ENCODE measurements at regions not wholly inside any gene's neighbourhood (a gene's known extent, or its start where the extent isn't known, plus 50 kb on each side); places are given as distances from the start of the nearest gene placed in this dataset.

- no peak for DNase-seq
These were observed 1123.7 kb upstream of the NCAM2 start for GRCh38 chr21:19874521-19874920.

GRCh38 chr21:19878133-19878532 lies 1120.1 kb upstream of the NCAM2 start:
- DNase-seq = no peak

GRCh38 chr21:19899645-19900044 lies 1098.6 kb upstream of the NCAM2 start:
- DNase-seq = no peak

- no peak for DNase-seq
These were observed 1098.1 kb upstream of the NCAM2 start for GRCh38 chr21:19900149-19900548.

- DNase-seq = no peak
These were observed 1089.8 kb upstream of the NCAM2 start for GRCh38 chr21:19908390-19908789.

- DNase-seq = no peak
These were observed 1084.2 kb upstream of the NCAM2 start for GRCh38 chr21:19914028-19914427.

- no peak for DNase-seq
These were observed 1077.0 kb upstream of the NCAM2 start for GRCh38 chr21:19921211-19921610.

- no peak for DNase-seq
These were observed 1076.1 kb upstream of the NCAM2 start for GRCh38 chr21:19922122-19922521.

GRCh38 chr21:19935467-19935866 lies 1062.7 kb upstream of the NCAM2 start:
- no peak for DNase-seq

- DNase-seq = no peak
These were observed 1060.6 kb upstream of the NCAM2 start for GRCh38 chr21:19937619-19938018.

GRCh38 chr21:19941626-19942025 lies 1056.6 kb upstream of the NCAM2 start:
- no peak for DNase-seq

GRCh38 chr21:19950347-19950746 lies 1047.9 kb upstream of the NCAM2 start:
- no peak for DNase-seq

- DNase-seq = no peak
These were observed 1029.1 kb upstream of the NCAM2 start for GRCh38 chr21:19969156-19969555.

GRCh38 chr21:19981938-19982337 lies 1016.3 kb upstream of the NCAM2 start:
- DNase-seq = no peak

GRCh38 chr21:19986396-19986795 lies 1011.8 kb upstream of the NCAM2 start:
- DNase-seq = no peak

- DNase-seq = no peak
These were observed 1010.5 kb upstream of the NCAM2 start for GRCh38 chr21:19987671-19988070.

- no peak for DNase-seq
These were observed 1005.7 kb upstream of the NCAM2 start for GRCh38 chr21:19992540-19992939.

- DNase-seq = no peak
These were observed 1004.9 kb upstream of the NCAM2 start for GRCh38 chr21:19993268-19993667.

GRCh38 chr21:19995253-19995652 lies 1003.0 kb upstream of the NCAM2 start:
- DNase-seq = no peak

- no peak for DNase-seq
These were observed 999.8 kb upstream of the NCAM2 start for GRCh38 chr21:19998453-19998852.

- DNase-seq = no peak
These were observed 998.6 kb upstream of the NCAM2 start for GRCh38 chr21:19999369-20000272.

- no peak for DNase-seq
These were observed 993.8 kb upstream of the NCAM2 start for GRCh38 chr21:20004367-20004766.

- no peak for DNase-seq
These were observed 987.5 kb upstream of the NCAM2 start for GRCh38 chr21:20010691-20011200.

- no peak for DNase-seq
These were observed 984.4 kb upstream of the NCAM2 start for GRCh38 chr21:20013851-20014250.

Data from NCI-H1092 treated with DMSO at 0.1 percent for 48 hours (cell line).